MM.1S (cell line): ENCODE measurements at regions not wholly inside any gene's neighbourhood (a gene's known extent, or its start where the extent isn't known, plus 50 kb on each side); places are given as distances from the start of the nearest gene placed in this dataset.

Experiments used
- DNase-seq: peaks from one replicate; pipeline ENCODE4 v3.0.0-alpha.2; 2015
- H2AFZ ChIP-seq: fragments of 300-600 bp; sonication (generic); 2 replicates; pipeline ENCODE4 v1.6.0; 2016; ENCODE audit warnings: antibody characterized with exemption, low read length
- H3F3A ChIP-seq: fragments of 300-600 bp; sonication (generic); 2 replicates; pipeline ENCODE4 v1.6.1; 2016; ENCODE audit warnings: mild to moderate bottlenecking, antibody characterized with exemption, low read length, moderate library complexity, mixed read lengths; ENCODE audit not compliant: insufficient read depth
- H3K27ac ChIP-seq: fragments of 300-600 bp; sonication (generic); 2 replicates; pipeline ENCODE4 v1.5.1; 2016; ENCODE audit warnings: mild to moderate bottlenecking, low read length
- H3K27me3 ChIP-seq: fragments of 300-600 bp; sonication (generic); replicated peaks from 2 replicates; pipeline ENCODE4 v1.6.0; 2016; ENCODE audit warnings: low read length; ENCODE audit not compliant: insufficient read depth
- H3K36me3 ChIP-seq: fragments of 300-600 bp; sonication (generic); replicated peaks from 2 replicates; pipeline ENCODE4 v1.6.1; 2016; ENCODE audit warnings: mild to moderate bottlenecking, low read length, mixed read lengths; ENCODE audit not compliant: insufficient read depth
- H3K4me1 ChIP-seq: fragments of 300-600 bp; sonication (generic); 2 replicates; pipeline ENCODE4 v1.6.1; 2016; ENCODE audit warnings: low read length, mixed read lengths
- H3K4me2 ChIP-seq: fragments of 300-600 bp; sonication (generic); 2 replicates; pipeline ENCODE4 v1.6.0; 2016; ENCODE audit warnings: low read depth, low read length
- H3K4me3 ChIP-seq: fragments of 300-600 bp; sonication (generic); 2 replicates; pipeline ENCODE4 v1.5.1; 2016; ENCODE audit warnings: low read length, mixed read lengths
- H3K79me2 ChIP-seq: fragments of 300-600 bp; sonication (generic); 2 replicates; pipeline ENCODE4 v1.6.1; 2016; ENCODE audit warnings: mixed run types, low read length, mixed read lengths
- H3K9ac ChIP-seq: fragments of 300-600 bp; sonication (generic); 2 replicates; pipeline ENCODE4 v1.6.1; 2016; ENCODE audit warnings: low read length, mixed read lengths
- H3K9me2 ChIP-seq: fragments of 300-600 bp; sonication (generic); replicated peaks from 2 replicates; pipeline ENCODE4 v1.6.1; 2016; ENCODE audit warnings: mild to moderate bottlenecking, low read length, mixed read lengths; ENCODE audit not compliant: insufficient read depth
- H3K9me3 ChIP-seq: fragments of 300-600 bp; sonication (generic); replicated peaks from 2 replicates; pipeline ENCODE4 v1.6.1; 2016; ENCODE audit warnings: mild to moderate bottlenecking, low read length, mixed read lengths; ENCODE audit not compliant: insufficient read depth
- H4K20me1 ChIP-seq: fragments of 300-600 bp; sonication (generic); 2 replicates; pipeline ENCODE4 v1.6.1; 2016; ENCODE audit warnings: mild to moderate bottlenecking, low read length, moderate library complexity, mixed read lengths; ENCODE audit not compliant: insufficient read depth
- CTCF ChIP-seq: fragments of 300-600 bp; sonication (generic); IDR thresholded peaks from 2 replicates; pipeline ENCODE4 v1.5.1; 2016; ENCODE audit warnings: antibody characterized with exemption, low read length, mixed read lengths
- EZH2 ChIP-seq: fragments of 300-600 bp; sonication (generic); optimal IDR thresholded peaks from 2 replicates; pipeline ENCODE3; 2017; ENCODE audit warnings: low read depth, mild to moderate bottlenecking, antibody characterized with exemption, low read length, mixed read lengths
- EZH2phosphoT487 ChIP-seq: fragments of 300-600 bp; sonication (generic); IDR thresholded peaks from 2 replicates; pipeline ENCODE4 v1.6.1; 2018; ENCODE audit warnings: antibody characterized with exemption, low read length

GRCh38 chr10:71127104-71127503, 85.3 kb upstream of the UNC5B start:
- Histone ChIP-seq H3K4me1 (no peaks in the 10 kb centered on the region), H3K27me3 (no peaks in the 10 kb centered on the region; the same call in 1 of the 2 replicates)
- no peak for TF ChIP-seq EZH2phosphoT487
- no peak for TF ChIP-seq CTCF
- TF ChIP-seq EZH2 = no peak

GRCh38 chr10:71127773-71128172, 84.6 kb upstream of the UNC5B start:
- H3K79me2 ChIP-seq = no peaks in the 10 kb centered on the region
- H3K27me3 ChIP-seq = no peaks in the 10 kb centered on the region; the same call in 1 of the 2 replicates
- no peak overlapping the region for H2AFZ ChIP-seq
- no peak overlapping the region for H3K4me2 ChIP-seq
- no peaks in the 10 kb centered on the region for H3K9me2 ChIP-seq
- no peak overlapping the region for H3K27ac ChIP-seq
- no peaks in the 10 kb centered on the region for H3K9me3 ChIP-seq
- no peaks in the 10 kb centered on the region for H3K4me1 ChIP-seq
- no peak for TF ChIP-seq EZH2
- TF ChIP-seq CTCF = no peak
- no peak for TF ChIP-seq EZH2phosphoT487
- H3K9ac ChIP-seq = no peak overlapping the region
- no peaks in the 10 kb centered on the region for H3K36me3 ChIP-seq
- no peaks in the 10 kb centered on the region for H4K20me1 ChIP-seq
- no peak overlapping the region for H3K4me3 ChIP-seq
- DNase-seq = no peak
- no peaks in the 10 kb centered on the region for H3F3A ChIP-seq

More at GRCh38 chr10:71127104-71127503, 85.3 kb upstream of the UNC5B start:
- Histone ChIP-seq H3K9me2 (no peaks in the 10 kb centered on the region), H2AFZ (no peak overlapping the region), H3F3A (no peaks in the 10 kb centered on the region), H3K27ac (no peak overlapping the region), H3K9me3 (no peaks in the 10 kb centered on the region), H3K4me2 (no peak overlapping the region), H4K20me1 (no peaks in the 10 kb centered on the region), H3K9ac (no peak overlapping the region), H3K36me3 (no peaks in the 10 kb centered on the region), H3K4me3 (no peak overlapping the region), H3K79me2 (no peaks in the 10 kb centered on the region)
- DNase-seq = no peak

GRCh38 chr10:71128311-71128980, 83.9 kb upstream of the UNC5B start:
- no peaks in the 10 kb centered on the region for H4K20me1 ChIP-seq
- no peak overlapping the region for H3K4me2 ChIP-seq
- no peak for TF ChIP-seq EZH2
- TF ChIP-seq EZH2phosphoT487 = no peak
- no peak for TF ChIP-seq CTCF
- H3K27ac ChIP-seq = no peak overlapping the region
- H3K27me3 ChIP-seq = no peaks in the 10 kb centered on the region; the same call in 1 of the 2 replicates
- H3F3A ChIP-seq = no peaks in the 10 kb centered on the region
- H3K9me3 ChIP-seq = no peaks in the 10 kb centered on the region
- no peaks in the 10 kb centered on the region for H3K4me1 ChIP-seq
- no peak for DNase-seq
- no peaks in the 10 kb centered on the region for H3K36me3 ChIP-seq
- H3K9me2 ChIP-seq = no peaks in the 10 kb centered on the region
- no peak overlapping the region for H3K9ac ChIP-seq
- no peak overlapping the region for H2AFZ ChIP-seq
- no peaks in the 10 kb centered on the region for H3K79me2 ChIP-seq
- no peak overlapping the region for H3K4me3 ChIP-seq
